ENCODE measurements at regions not wholly inside any gene's neighbourhood (a gene's known extent, or its start where the extent isn't known, plus 50 kb on each side); places are given as distances from the start of the nearest gene placed in this dataset.

- DNase-seq: no peak
Observed at GRCh38 chr2:180734382-180734781, 246.0 kb upstream of the UBE2E3 start.

- no peak for DNase-seq
Observed at GRCh38 chr2:180733330-180733729, 247.1 kb upstream of the UBE2E3 start.

GRCh38 chr2:180732337-180732736, 248.1 kb upstream of the UBE2E3 start:
- DNase-seq: no peak

- DNase-seq: no peak
Observed at GRCh38 chr2:180730976-180731375, 249.4 kb upstream of the UBE2E3 start.

- DNase-seq: no peak
Observed at GRCh38 chr2:180728928-180729559, 251.4 kb upstream of the UBE2E3 start.

- DNase-seq: no peak
Observed at GRCh38 chr2:180723712-180724111, 256.7 kb upstream of the UBE2E3 start.

GRCh38 chr2:180722551-180723239, 257.7 kb upstream of the UBE2E3 start:
- no peak for DNase-seq

- no peak for DNase-seq
Observed at GRCh38 chr2:180720829-180721228, 259.6 kb upstream of the UBE2E3 start.

- no peak for DNase-seq
Observed at GRCh38 chr2:180717588-180717987, 262.8 kb upstream of the UBE2E3 start.

- no peak for DNase-seq
Observed at GRCh38 chr2:180716186-180717180, 263.9 kb upstream of the UBE2E3 start.

- no peak for DNase-seq
Observed at GRCh38 chr2:180715044-180715443, 265.4 kb upstream of the UBE2E3 start.

GRCh38 chr2:180709392-180710145, 270.8 kb upstream of the UBE2E3 start:
- no peak for DNase-seq

- DNase-seq: no peak
Observed at GRCh38 chr2:180707884-180708205, 272.6 kb upstream of the UBE2E3 start.

GRCh38 chr2:180707175-180707883, 273.1 kb upstream of the UBE2E3 start:
- no peak for DNase-seq

- DNase-seq: no peak
Observed at GRCh38 chr2:180706694-180707093, 273.7 kb upstream of the UBE2E3 start.

GRCh38 chr2:180705551-180705950, 274.9 kb upstream of the UBE2E3 start:
- no peak for DNase-seq

- DNase-seq: no peak
Observed at GRCh38 chr2:180705122-180705521, 275.3 kb upstream of the UBE2E3 start.

- no peak for DNase-seq
Observed at GRCh38 chr2:180699657-180700361, 280.6 kb upstream of the UBE2E3 start.

- no peak for DNase-seq
Observed at GRCh38 chr2:180698668-180699067, 281.7 kb upstream of the UBE2E3 start.

GRCh38 chr2:180695586-180696401, 284.6 kb upstream of the UBE2E3 start:
- no peak for DNase-seq

All from stimulated activated CD4-positive, alpha-beta T cell treated with anti-CD3 and anti-CD28 coated beads, Interleukin-2, amount 100 ng/mL, for 48 hours (primary cell).